ENCODE measurements at regions not wholly inside any gene's neighbourhood (a gene's known extent, or its start where the extent isn't known, plus 50 kb on each side); places are given as distances from the start of the nearest gene placed in this dataset.
"Not testable (repeated sequence)": the region's sequence is repeated elsewhere in the genome, so short reads cannot be mapped to it uniquely, and the experiment has no call there.

DNA sequence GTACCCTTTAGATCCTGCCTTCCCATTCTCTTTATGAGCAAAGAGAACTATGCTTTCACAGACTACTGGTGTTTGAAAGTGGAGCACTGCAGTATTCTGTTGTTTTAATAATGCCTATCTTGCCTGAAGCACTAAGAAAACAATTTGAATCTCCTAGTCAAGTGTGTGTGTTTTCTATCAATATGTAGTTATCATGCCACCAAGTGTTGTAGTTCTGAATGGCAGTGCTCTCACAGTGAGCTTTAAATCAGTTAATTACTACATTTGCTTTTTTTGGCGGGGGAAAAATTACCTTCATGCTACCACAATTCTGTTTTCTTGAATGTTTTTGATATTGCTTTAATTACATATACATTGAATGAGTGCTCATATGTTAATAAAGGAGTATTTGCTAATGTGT is 143.6 kb upstream of the FAM47A start:
- TF ChIP-seq, protein P1, sequence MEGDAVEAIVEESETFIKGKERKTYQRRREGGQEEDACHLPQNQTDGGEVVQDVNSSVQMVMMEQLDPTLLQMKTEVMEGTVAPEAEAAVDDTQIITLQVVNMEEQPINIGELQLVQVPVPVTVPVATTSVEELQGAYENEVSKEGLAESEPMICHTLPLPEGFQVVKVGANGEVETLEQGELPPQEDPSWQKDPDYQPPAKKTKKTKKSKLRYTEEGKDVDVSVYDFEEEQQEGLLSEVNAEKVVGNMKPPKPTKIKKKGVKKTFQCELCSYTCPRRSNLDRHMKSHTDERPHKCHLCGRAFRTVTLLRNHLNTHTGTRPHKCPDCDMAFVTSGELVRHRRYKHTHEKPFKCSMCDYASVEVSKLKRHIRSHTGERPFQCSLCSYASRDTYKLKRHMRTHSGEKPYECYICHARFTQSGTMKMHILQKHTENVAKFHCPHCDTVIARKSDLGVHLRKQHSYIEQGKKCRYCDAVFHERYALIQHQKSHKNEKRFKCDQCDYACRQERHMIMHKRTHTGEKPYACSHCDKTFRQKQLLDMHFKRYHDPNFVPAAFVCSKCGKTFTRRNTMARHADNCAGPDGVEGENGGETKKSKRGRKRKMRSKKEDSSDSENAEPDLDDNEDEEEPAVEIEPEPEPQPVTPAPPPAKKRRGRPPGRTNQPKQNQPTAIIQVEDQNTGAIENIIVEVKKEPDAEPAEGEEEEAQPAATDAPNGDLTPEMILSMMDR (IDR thresholded peaks at IDR 0.05): peak; percentile 24

DNA sequence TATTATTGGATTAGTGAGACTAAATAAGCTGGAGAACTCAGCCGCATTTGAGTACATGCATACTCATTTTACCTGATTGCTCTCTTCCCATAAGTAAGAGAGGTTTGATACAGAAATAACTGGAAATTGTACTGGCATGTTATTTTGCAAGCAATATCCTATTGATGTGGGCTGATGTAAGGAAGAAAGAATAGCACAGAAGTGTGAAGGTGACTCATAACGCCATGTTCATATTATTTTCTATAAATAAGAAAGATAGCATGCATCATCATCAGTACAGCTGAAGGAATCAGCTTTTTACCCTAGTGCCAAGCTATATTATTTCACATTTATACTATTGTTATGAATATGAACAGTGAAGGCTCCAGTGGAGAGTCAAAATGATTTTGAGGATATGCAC is 138.3 kb upstream of the FAM47A start:
- Mint-ChIP-seq H3K4me1 (ENCODE audit: unreplicated experiment) (no peaks in the 10 kb centered on the region), H3K36me3 (ENCODE audit: unreplicated experiment) (no peaks in the 10 kb centered on the region), H3K4me3 (ENCODE audit: unreplicated experiment) (no peak overlapping the region), H3K27ac (ENCODE audit: unreplicated experiment) (no peak overlapping the region), H3K27me3 (ENCODE audit: unreplicated experiment) (peaks cover 2% of the 10 kb centered on the region), H3K9me3 (ENCODE audit: unreplicated experiment) (no peaks in the 10 kb centered on the region)
- TF ChIP-seq, protein P1 (IDR thresholded peaks at IDR 0.05): no peak
- DNase-seq (ENCODE audit: extremely low spot score, unreplicated experiment): no peak

More for the DNA sequence above, 143.6 kb upstream of the FAM47A start:
- no peak overlapping the region for H3K27ac Mint-ChIP-seq (ENCODE audit: unreplicated experiment)
- no peaks in the 10 kb centered on the region for H3K36me3 Mint-ChIP-seq (ENCODE audit: unreplicated experiment)
- H3K4me1 Mint-ChIP-seq (ENCODE audit: unreplicated experiment): no peaks in the 10 kb centered on the region
- no peak overlapping the region for H3K4me3 Mint-ChIP-seq (ENCODE audit: unreplicated experiment)
- H3K9me3 Mint-ChIP-seq (ENCODE audit: unreplicated experiment): no peaks in the 10 kb centered on the region
- DNase-seq (ENCODE audit: extremely low spot score, unreplicated experiment): no peak
- peaks cover 5% of the 10 kb centered on the region for H3K27me3 Mint-ChIP-seq (ENCODE audit: unreplicated experiment)

DNA sequence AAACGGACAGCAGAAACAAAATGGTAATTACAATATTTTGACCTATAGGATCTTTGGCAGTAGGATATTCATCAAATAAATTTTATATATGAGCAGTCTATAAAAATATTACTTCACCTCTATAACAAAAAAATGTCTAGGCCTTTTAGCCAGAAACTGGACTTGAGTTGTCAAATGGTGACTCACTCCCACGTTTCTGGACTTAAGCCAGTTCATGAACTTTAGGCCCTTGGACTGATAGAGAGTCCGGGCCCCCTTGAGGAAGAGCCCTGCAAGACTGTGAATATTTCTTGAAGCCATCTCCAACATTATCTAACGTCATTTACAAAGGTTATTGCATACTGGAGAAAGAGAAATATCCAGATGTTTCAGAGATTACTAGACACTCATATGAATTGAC is 106.8 kb upstream of the FAM47A start:
- TF ChIP-seq, protein P1 (IDR thresholded peaks at IDR 0.05): no peak
- H3K36me3 Mint-ChIP-seq (ENCODE audit: unreplicated experiment): no peaks in the 10 kb centered on the region

DNA sequence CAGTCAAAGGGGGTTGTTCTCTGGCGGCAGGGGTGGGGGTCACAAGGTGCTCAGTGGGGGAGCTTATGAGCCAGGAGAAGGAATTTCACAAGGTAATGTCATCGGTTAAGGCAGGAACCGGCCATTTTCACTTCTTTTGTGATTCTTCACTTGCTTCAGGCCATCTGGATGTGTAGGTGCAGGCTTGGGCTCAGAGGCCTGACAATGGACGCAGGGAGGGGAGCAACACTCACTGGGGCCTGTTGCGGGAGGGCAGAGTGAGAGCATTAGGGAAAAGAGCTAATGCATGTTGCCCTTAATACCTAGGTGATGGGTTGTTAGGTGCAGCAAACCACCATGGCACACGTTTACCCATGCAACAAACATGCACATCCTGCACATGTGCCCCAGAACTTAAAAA is 98.0 kb upstream of the FAM47A start:
- H3K27me3 Mint-ChIP-seq (ENCODE audit: unreplicated experiment); H3K9me3 Mint-ChIP-seq (ENCODE audit: unreplicated experiment); H3K4me1 Mint-ChIP-seq (ENCODE audit: unreplicated experiment); H3K27ac Mint-ChIP-seq (ENCODE audit: unreplicated experiment); H3K36me3 Mint-ChIP-seq (ENCODE audit: unreplicated experiment); H3K4me3 Mint-ChIP-seq (ENCODE audit: unreplicated experiment); DNase-seq (ENCODE audit: extremely low spot score, unreplicated experiment): not testable (repeated sequence)

More for the DNA sequence above, 106.8 kb upstream of the FAM47A start:
- Mint-ChIP-seq H3K4me1 (ENCODE audit: unreplicated experiment) (no peaks in the 10 kb centered on the region), H3K27me3 (ENCODE audit: unreplicated experiment) (no peaks in the 10 kb centered on the region), H3K27ac (ENCODE audit: unreplicated experiment) (no peak overlapping the region), H3K4me3 (ENCODE audit: unreplicated experiment) (no peak overlapping the region), H3K9me3 (ENCODE audit: unreplicated experiment) (no peaks in the 10 kb centered on the region)
- DNase-seq (ENCODE audit: extremely low spot score, unreplicated experiment): no peak

DNA sequence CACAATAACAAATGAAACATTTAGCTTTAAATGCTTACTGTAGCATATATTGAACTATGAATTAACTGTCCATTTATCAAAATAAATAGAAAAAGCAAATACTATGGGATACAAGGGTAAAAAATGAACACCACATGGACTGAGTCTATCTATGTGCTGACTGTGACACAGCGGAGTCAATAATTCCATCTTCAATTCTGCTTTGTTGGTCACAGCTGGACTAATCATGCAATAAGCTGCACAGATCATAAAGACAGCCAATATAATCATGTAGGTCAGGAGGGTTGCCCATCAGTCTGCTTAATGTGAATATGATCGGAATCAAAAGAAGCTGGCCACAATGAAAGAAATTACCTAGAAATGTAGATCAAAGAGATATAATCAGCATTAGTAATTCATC is 95.7 kb upstream of the FAM47A start:
- Mint-ChIP-seq H3K9me3 (ENCODE audit: unreplicated experiment) (peaks cover 5% of the 10 kb centered on the region), H3K27ac (ENCODE audit: unreplicated experiment) (no peak overlapping the region), H3K4me1 (ENCODE audit: unreplicated experiment) (no peaks in the 10 kb centered on the region), H3K27me3 (ENCODE audit: unreplicated experiment) (no peaks in the 10 kb centered on the region), H3K36me3 (ENCODE audit: unreplicated experiment) (no peaks in the 10 kb centered on the region), H3K4me3 (ENCODE audit: unreplicated experiment) (no peak overlapping the region)
- no peak for DNase-seq (ENCODE audit: extremely low spot score, unreplicated experiment)
- TF ChIP-seq, protein P1 (IDR thresholded peaks at IDR 0.05): no peak

DNA sequence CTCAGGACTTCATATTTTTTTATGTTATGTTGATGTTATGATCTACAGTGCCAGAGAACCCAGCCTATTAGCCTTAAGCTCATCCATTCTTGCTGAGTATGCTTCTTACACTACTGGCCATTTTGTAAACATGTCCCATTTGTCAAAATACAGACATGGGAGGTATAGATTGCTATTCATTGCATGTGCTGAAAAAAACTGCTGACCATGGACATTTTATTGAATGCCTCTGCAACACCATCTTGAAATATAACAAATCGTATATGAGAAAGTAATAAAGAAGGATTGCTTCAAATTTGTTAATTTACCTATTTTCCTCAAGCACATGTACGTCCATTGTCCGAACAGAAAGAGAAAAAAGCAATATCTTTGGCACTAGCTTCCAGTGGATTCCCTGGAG is 91.5 kb upstream of the FAM47A start:
- no peaks in the 10 kb centered on the region for H3K36me3 Mint-ChIP-seq (ENCODE audit: unreplicated experiment)
- TF ChIP-seq, protein P1 (IDR thresholded peaks at IDR 0.05): no peak
- H3K27ac Mint-ChIP-seq (ENCODE audit: unreplicated experiment): no peak overlapping the region
- H3K4me3 Mint-ChIP-seq (ENCODE audit: unreplicated experiment): no peak overlapping the region
- DNase-seq (ENCODE audit: extremely low spot score, unreplicated experiment): no peak
- H3K4me1 Mint-ChIP-seq (ENCODE audit: unreplicated experiment): no peaks in the 10 kb centered on the region
- no peaks in the 10 kb centered on the region for H3K27me3 Mint-ChIP-seq (ENCODE audit: unreplicated experiment)
- no peaks in the 10 kb centered on the region for H3K9me3 Mint-ChIP-seq (ENCODE audit: unreplicated experiment)
